Left renal cortex interstitium (tissue), 4 donors: ENCODE measurements at regions not wholly inside any gene's neighbourhood (a gene's known extent, or its start where the extent isn't known, plus 50 kb on each side); places are given as distances from the start of the nearest gene placed in this dataset.

ENCODE experiments used
- DNase-seq, 4 donors: peaks; one replicate each; pipeline ENCODE4 v3.0.0-alpha.2; 2013; ENCODE audit warnings: low read depth in 4 of 4, low spot score in 2 of 4, missing footprints in 1 of 4

GRCh38 chr5:60346393-60346792, 353.6 kb downstream of the DEPDC1B start:
- no peak for DNase-seq

GRCh38 chr5:60343102-60343501, 356.9 kb downstream of the DEPDC1B start:
- DNase-seq: no peak

- no peak for DNase-seq
These were observed 358.9 kb downstream of the DEPDC1B start for GRCh38 chr5:60340965-60341471.

- no peak for DNase-seq
These were observed 359.6 kb downstream of the DEPDC1B start for GRCh38 chr5:60340326-60340725.

GRCh38 chr5:60339691-60340201, 360.2 kb downstream of the DEPDC1B start:
- no peak for DNase-seq

- no peak for DNase-seq
These were observed 361.1 kb downstream of the DEPDC1B start for GRCh38 chr5:60338846-60339245.

- no peak for DNase-seq
These were observed 363.5 kb downstream of the DEPDC1B start for GRCh38 chr5:60336491-60336890.

GRCh38 chr5:60335913-60336312, 364.1 kb downstream of the DEPDC1B start:
- no peak for DNase-seq

GRCh38 chr5:60334281-60334713, 365.7 kb downstream of the DEPDC1B start:
- no peak for DNase-seq

GRCh38 chr5:60333005-60333571, 366.9 kb downstream of the DEPDC1B start:
- no peak for DNase-seq

GRCh38 chr5:60332244-60333004, 367.5 kb downstream of the DEPDC1B start:
- no peak for DNase-seq

GRCh38 chr5:60330236-60330635, 369.7 kb downstream of the DEPDC1B start:
- no peak for DNase-seq

- DNase-seq: no peak
These were observed 374.1 kb downstream of the DEPDC1B start for GRCh38 chr5:60325870-60326269.

- DNase-seq: no peak
These were observed 376.4 kb downstream of the DEPDC1B start for GRCh38 chr5:60323596-60323995.

GRCh38 chr5:60312098-60312497, 387.9 kb downstream of the DEPDC1B start:
- DNase-seq: no peak

- DNase-seq: no peak
These were observed 400.0 kb downstream of the DEPDC1B start for GRCh38 chr5:60299944-60300343.

GRCh38 chr5:60297658-60298057, 402.3 kb downstream of the DEPDC1B start:
- no peak for DNase-seq

- DNase-seq: no peak
These were observed 401.9 kb upstream of the PDE4D start for GRCh38 chr5:60295423-60295822.

- DNase-seq: no peak
These were observed 400.0 kb upstream of the PDE4D start for GRCh38 chr5:60293518-60293917.

GRCh38 chr5:60287174-60287771, 393.7 kb upstream of the PDE4D start:
- no peak for DNase-seq

GRCh38 chr5:60285910-60286309, 392.4 kb upstream of the PDE4D start:
- no peak for DNase-seq

- no peak for DNase-seq
These were observed 387.4 kb upstream of the PDE4D start for GRCh38 chr5:60280943-60281342.
